ENCODE measurements at regions not wholly inside any gene's neighbourhood (a gene's known extent, or its start where the extent isn't known, plus 50 kb on each side); places are given as distances from the start of the nearest gene placed in this dataset.

DNA sequence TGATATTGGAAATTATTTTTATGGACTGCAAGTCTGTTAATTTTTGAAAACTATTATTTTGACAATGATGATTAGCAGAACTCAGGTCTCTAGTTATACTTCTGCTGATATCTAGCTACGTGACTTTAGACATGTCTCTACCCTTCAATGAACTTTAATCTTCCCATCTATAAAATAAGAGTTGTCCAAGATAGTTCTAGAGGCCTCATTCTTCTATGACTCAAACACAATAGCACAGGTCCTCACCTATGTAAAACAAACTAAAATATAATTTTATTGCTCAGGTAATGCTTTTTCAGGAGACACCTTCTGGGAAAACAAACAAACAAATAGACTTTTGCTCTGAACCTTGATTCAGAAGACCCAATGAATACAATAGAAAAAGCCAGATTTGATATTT, 544.4 kb upstream of the SETBP1 start:
- no peaks in the 10 kb centered on the region for H3K36me3 Mint-ChIP-seq
- H3K27me3 Mint-ChIP-seq = peaks cover 9% of the 10 kb centered on the region
- H3K27ac Mint-ChIP-seq = no peak overlapping the region
- no peak for TF ChIP-seq CTCF (conservative IDR thresholded peaks at IDR 0.05)
- peaks cover 11% of the 10 kb centered on the region for H3K9me3 Mint-ChIP-seq
- no peak overlapping the region for H3K4me3 Mint-ChIP-seq
- DNase-seq (ENCODE audit: extremely low spot score, unreplicated experiment) = no peak
- peaks cover 6% of the 10 kb centered on the region for H3K4me1 Mint-ChIP-seq (ENCODE audit: unreplicated experiment)

GRCh38 chr18:44143072-44143471, 537.6 kb upstream of the SETBP1 start:
- Mint-ChIP-seq H3K27me3 (peaks cover 28% of the 10 kb centered on the region), H3K9me3 (no peaks in the 10 kb centered on the region), H3K4me3 (no peak overlapping the region), H3K36me3 (peaks cover 3% of the 10 kb centered on the region), H3K4me1 (ENCODE audit: unreplicated experiment) (peaks cover 11% of the 10 kb centered on the region), H3K27ac (no peak overlapping the region)
- no peak for DNase-seq (ENCODE audit: extremely low spot score, unreplicated experiment)
- no peak for TF ChIP-seq CTCF (conservative IDR thresholded peaks at IDR 0.05)

- Mint-ChIP-seq H3K36me3 (peaks cover 3% of the 10 kb centered on the region), H3K4me3 (no peak overlapping the region), H3K27me3 (peaks cover 16% of the 10 kb centered on the region), H3K27ac (no peak overlapping the region), H3K9me3 (peaks cover 5% of the 10 kb centered on the region), H3K4me1 (ENCODE audit: unreplicated experiment) (no peaks in the 10 kb centered on the region)
- DNase-seq (ENCODE audit: extremely low spot score, unreplicated experiment) = no peak
- no peak for TF ChIP-seq CTCF (conservative IDR thresholded peaks at IDR 0.05)
Observed at GRCh38 chr18:44149706-44150105, 531.0 kb upstream of the SETBP1 start.

GRCh38 chr18:44153981-44154380, 526.7 kb upstream of the SETBP1 start:
- DNase-seq (ENCODE audit: extremely low spot score, unreplicated experiment) = no peak
- H3K4me1 Mint-ChIP-seq (ENCODE audit: unreplicated experiment) = no peaks in the 10 kb centered on the region
- no peaks in the 10 kb centered on the region for H3K36me3 Mint-ChIP-seq
- H3K27ac Mint-ChIP-seq = no peak overlapping the region
- no peak for TF ChIP-seq CTCF (conservative IDR thresholded peaks at IDR 0.05)
- H3K27me3 Mint-ChIP-seq = peaks cover 6% of the 10 kb centered on the region
- no peak overlapping the region for H3K4me3 Mint-ChIP-seq
- H3K9me3 Mint-ChIP-seq = peaks cover 5% of the 10 kb centered on the region

DNA sequence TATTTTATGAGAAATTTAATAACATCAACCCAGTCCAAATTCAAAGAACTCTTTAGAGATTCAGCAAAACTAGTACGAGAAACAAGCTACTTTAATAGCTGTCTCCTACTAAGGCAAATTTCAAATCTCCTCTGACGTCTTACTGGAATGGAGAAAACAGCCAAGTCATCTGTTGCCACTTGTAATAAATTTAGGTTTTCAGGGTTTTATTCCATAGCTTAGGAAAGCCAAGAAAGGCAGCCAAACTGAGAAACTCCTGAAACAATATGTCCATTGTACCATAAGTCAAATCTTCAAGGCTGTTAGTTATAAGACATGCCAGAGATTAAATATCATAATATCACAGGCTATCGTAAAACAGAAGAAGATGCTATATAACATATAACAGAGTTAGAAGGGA, 524.6 kb upstream of the SETBP1 start:
- Mint-ChIP-seq H3K27ac (no peak overlapping the region), H3K36me3 (no peaks in the 10 kb centered on the region), H3K9me3 (peaks cover 5% of the 10 kb centered on the region), H3K27me3 (peaks cover 4% of the 10 kb centered on the region), H3K4me1 (ENCODE audit: unreplicated experiment) (no peaks in the 10 kb centered on the region), H3K4me3 (no peak overlapping the region)
- no peak for TF ChIP-seq CTCF (conservative IDR thresholded peaks at IDR 0.05)
- DNase-seq (ENCODE audit: extremely low spot score, unreplicated experiment) = no peak

GRCh38 chr18:44156776-44157335, 523.8 kb upstream of the SETBP1 start:
- Mint-ChIP-seq H3K27ac (no peak overlapping the region), H3K27me3 (peaks cover 4% of the 10 kb centered on the region), H3K9me3 (peaks cover 6% of the 10 kb centered on the region), H3K4me3 (no peak overlapping the region), H3K36me3 (no peaks in the 10 kb centered on the region), H3K4me1 (ENCODE audit: unreplicated experiment) (no peaks in the 10 kb centered on the region)
- DNase-seq (ENCODE audit: extremely low spot score, unreplicated experiment) = no peak
- TF ChIP-seq CTCF (conservative IDR thresholded peaks at IDR 0.05) = no peak
